ENCODE measurements at regions not wholly inside any gene's neighbourhood (a gene's known extent, or its start where the extent isn't known, plus 50 kb on each side); places are given as distances from the start of the nearest gene placed in this dataset.
"Not testable (repeated sequence)": the region's sequence is repeated elsewhere in the genome, so short reads cannot be mapped to it uniquely, and the experiment has no call there.

GRCh38 chr14:39505812-39506211 is 73.6 kb upstream of the FBXO33 start:
- DNase-seq = no peak

GRCh38 chr14:39500253-39500652 is 68.0 kb upstream of the FBXO33 start:
- DNase-seq = no peak

DNA sequence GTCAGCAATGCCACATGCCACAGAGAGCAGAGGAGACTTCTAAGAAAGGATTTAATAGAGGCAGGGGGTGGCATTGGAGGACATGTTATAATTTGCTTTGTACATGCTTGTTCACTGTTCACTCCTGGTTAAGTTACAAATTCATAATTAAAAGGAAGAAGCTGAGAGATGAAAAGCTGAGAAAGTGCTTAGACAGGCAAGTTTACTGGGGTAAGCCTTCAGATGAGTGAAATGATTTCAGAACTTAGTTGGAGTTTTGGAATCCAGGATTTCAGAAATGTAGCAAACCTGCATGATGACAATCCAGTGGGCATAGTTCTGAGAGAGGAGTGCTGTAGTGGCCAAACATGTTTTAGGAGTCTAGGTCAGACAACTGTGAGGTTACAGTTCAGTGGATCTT is 67.3 kb upstream of the FBXO33 start:
- DNase-seq = no peak

- DNase-seq = not testable (repeated sequence)
Measured at GRCh38 chr14:39497677-39498076, 65.4 kb upstream of the FBXO33 start.

DNA sequence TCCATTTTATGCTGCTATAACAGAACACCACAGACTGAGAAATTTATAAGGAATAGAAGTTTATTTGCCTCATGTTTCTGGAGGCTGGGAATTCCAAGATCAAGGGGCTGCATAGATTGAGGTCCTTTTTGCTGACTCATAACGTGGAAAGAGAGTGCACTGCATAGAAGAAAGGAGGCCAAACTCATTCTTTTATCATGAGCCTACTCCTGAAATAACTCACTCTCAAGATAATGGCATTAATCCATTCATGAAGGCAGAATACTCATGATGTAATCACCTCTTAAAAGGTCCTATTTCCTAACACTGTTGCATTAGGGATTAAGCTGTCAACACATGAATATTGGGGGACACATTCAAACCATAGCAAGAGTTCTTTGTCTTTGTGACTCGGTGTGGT is 60.0 kb upstream of the FBXO33 start:
- DNase-seq = no peak

DNA sequence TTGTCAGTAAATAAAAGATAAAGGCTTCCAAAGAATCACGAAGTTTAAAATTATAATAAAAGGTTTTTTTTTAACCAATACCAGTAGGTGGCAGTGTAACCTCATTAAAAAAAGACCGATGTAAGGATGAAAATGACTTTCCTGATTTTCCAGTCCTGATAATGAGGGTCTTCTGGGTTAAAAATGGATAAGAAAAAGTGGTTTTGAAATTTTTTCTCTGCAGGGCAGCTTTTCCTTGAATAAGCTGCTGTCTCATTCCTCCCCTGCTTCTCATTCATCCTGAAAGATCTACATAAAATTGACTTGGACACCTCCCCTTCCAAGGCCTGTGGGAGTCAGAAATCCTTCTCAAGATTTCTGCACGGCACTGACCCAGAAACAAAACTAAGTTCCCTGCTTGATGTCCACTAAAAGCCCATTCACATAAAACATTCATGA is 58.9 kb upstream of the FBXO33 start:
- DNase-seq = peak; percentile 6

DNA sequence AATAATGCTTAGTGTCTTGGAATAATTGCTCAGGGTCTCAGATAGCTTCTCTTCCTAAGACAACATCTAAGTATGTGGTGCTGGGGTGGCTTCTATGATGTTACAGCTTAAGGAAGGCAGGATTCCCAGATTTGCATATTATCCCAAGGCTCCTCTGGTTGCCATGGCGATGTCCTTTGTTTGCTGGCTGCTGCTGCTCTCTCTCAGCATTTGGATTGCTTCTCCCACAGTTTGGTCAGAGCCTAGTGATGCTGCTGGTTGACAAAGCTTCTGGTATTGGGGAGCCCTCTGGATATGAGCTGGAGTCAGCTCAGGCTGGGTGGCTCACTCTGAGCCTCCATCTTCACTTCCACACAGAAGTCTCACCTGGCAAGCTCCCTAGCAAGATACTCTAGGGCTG is 56.4 kb upstream of the FBXO33 start:
- no peak for DNase-seq

GRCh38 chr14:39483682-39484081 is 51.4 kb upstream of the FBXO33 start:
- DNase-seq = no peak
